Endodermal cell (in vitro differentiated cells): ENCODE measurements at regions not wholly inside any gene's neighbourhood (a gene's known extent, or its start where the extent isn't known, plus 50 kb on each side); places are given as distances from the start of the nearest gene placed in this dataset.

ENCODE experiments used
- DNase-seq: peaks from one replicate; pipeline ENCODE4 v3.0.0-alpha.2; 2017
- H3K27ac ChIP-seq: 2 replicates; pipeline ENCODE4 v1.5.1; 2013; ENCODE audit warnings: mild to moderate bottlenecking, low read depth, low read length, moderate library complexity
- H3K27me3 ChIP-seq: 2 replicates; pipeline ENCODE4 v1.6.1; 2013; ENCODE audit warnings: mild to moderate bottlenecking, low read length, moderate library complexity; ENCODE audit not compliant: insufficient read depth, control insufficient read depth, poor library complexity, severe bottlenecking
- H3K36me3 ChIP-seq: 2 replicates; pipeline ENCODE4 v1.7.0; 2013; ENCODE audit warnings: mild to moderate bottlenecking, low read length, moderate library complexity; ENCODE audit not compliant: control insufficient read depth, insufficient read depth
- H3K4me1 ChIP-seq: one replicate; pipeline ENCODE4 v1.7.0; 2013; ENCODE audit warnings: low read length; ENCODE audit not compliant: control insufficient read depth, insufficient read depth
- H3K4me3 ChIP-seq: 2 replicates; pipeline ENCODE4 v1.5.1; 2013; ENCODE audit warnings: mild to moderate bottlenecking, low read length, moderate library complexity
- H3K9ac ChIP-seq: 2 replicates; pipeline ENCODE4 v1.6.1; 2013; ENCODE audit warnings: mild to moderate bottlenecking, low read length, moderate library complexity; ENCODE audit not compliant: poor library complexity, severe bottlenecking; ENCODE audit errors: extremely low read depth
- H3K9me3 ChIP-seq: 2 replicates; pipeline ENCODE4 v1.6.1; 2013; ENCODE audit warnings: mild to moderate bottlenecking, low read length, moderate library complexity; ENCODE audit not compliant: control insufficient read depth
- H3K27ac Mint-ChIP-seq: 2 replicates; pipeline ENCODE4 v1.8.0; 2020; ENCODE audit warnings: mixed read lengths
- H3K27me3 Mint-ChIP-seq: 2 replicates; pipeline ENCODE4 v1.8.0; 2021; ENCODE audit warnings: mild to moderate bottlenecking, mixed read lengths; ENCODE audit not compliant: insufficient read depth
- H3K36me3 Mint-ChIP-seq: 2 replicates; pipeline ENCODE4 v1.8.0; 2020; ENCODE audit warnings: low read depth, mixed read lengths
- H3K4me1 Mint-ChIP-seq: 2 replicates; pipeline ENCODE4 v1.8.0; 2020; ENCODE audit warnings: mixed read lengths
- H3K4me3 Mint-ChIP-seq: 2 replicates; pipeline ENCODE4 v1.8.0; 2020; ENCODE audit warnings: mild to moderate bottlenecking, moderate library complexity, mixed read lengths
- H3K9me3 Mint-ChIP-seq: 2 replicates; pipeline ENCODE4 v1.8.0; 2020; ENCODE audit warnings: mild to moderate bottlenecking, mixed read lengths
- CTCF ChIP-seq: fragments of 200-600 bp; sonication (generic); conservative IDR thresholded peaks from 2 replicates; pipeline ENCODE4 v1.5.0; 2021; ENCODE audit warnings: antibody characterized with exemption, mild to moderate bottlenecking
- WGBS, 2 experiments: methylation state at CpG; one replicate each; pipeline versions ENCODE4 v1.1.5 to v1.1.7; 2013; ENCODE audit warnings: missing lambda C conversion rate in 2 of 2, mixed read lengths in 1 of 2; ENCODE audit not compliant: insufficient coverage in 1 of 2, insufficient read length in 1 of 2; 5-methylcytosine and 5-hydroxymethylcytosine counted together

- TF ChIP-seq CTCF, result no peak
- Histone ChIP-seq H3K27me3 (no peaks in the 10 kb centered on the region), H3K36me3 (no peaks in the 10 kb centered on the region), H3K27ac (no peak overlapping the region), H3K4me1 (no peaks in the 10 kb centered on the region), H3K9ac (no peak overlapping the region), H3K9me3 (peaks cover 4% of the 10 kb centered on the region), H3K4me3 (no peak overlapping the region)
- no peak for DNase-seq
- Mint-ChIP-seq H3K27ac (no peak overlapping the region), H3K9me3 (peaks cover 8% of the 10 kb centered on the region), H3K36me3 (no peaks in the 10 kb centered on the region), H3K4me3 (no peak overlapping the region), H3K27me3 (no peaks in the 10 kb centered on the region), H3K4me1 (no peaks in the 10 kb centered on the region)
- WGBS, 2 experiments, result 40 to 74% methylated on average over 1 to 4 of the region's 4 CpGs
Observed at GRCh38 chr12:74890237-74890599, 319.4 kb downstream of the KCNC2 start.

- Histone ChIP-seq H3K9me3 (peaks cover 4% of the 10 kb centered on the region), H3K36me3 (no peaks in the 10 kb centered on the region), H3K27me3 (no peaks in the 10 kb centered on the region), H3K4me3 (no peak overlapping the region), H3K9ac (no peak overlapping the region), H3K4me1 (no peaks in the 10 kb centered on the region), H3K27ac (no peak overlapping the region)
- Mint-ChIP-seq H3K27ac (no peak overlapping the region), H3K36me3 (no peaks in the 10 kb centered on the region), H3K27me3 (no peaks in the 10 kb centered on the region), H3K9me3 (peaks cover 8% of the 10 kb centered on the region), H3K4me1 (no peaks in the 10 kb centered on the region), H3K4me3 (no peak overlapping the region)
- WGBS, 2 experiments, result 100% methylated on average over 1 of the region's 1 CpG; no CpG with 5 or more reads in 1 of the 2 experiments
- no peak for TF ChIP-seq CTCF
- DNase-seq, result no peak
Observed at GRCh38 chr12:74891083-74891668, 318.5 kb downstream of the KCNC2 start.

GRCh38 chr12:74892057-74892633, 317.5 kb downstream of the KCNC2 start:
- no peaks in the 10 kb centered on the region for H3K27me3 ChIP-seq
- no peak for TF ChIP-seq CTCF
- no peaks in the 10 kb centered on the region for H3K36me3 Mint-ChIP-seq
- no peaks in the 10 kb centered on the region for H3K4me1 ChIP-seq
- no peak overlapping the region for H3K4me3 Mint-ChIP-seq
- H3K36me3 ChIP-seq, result no peaks in the 10 kb centered on the region
- no peak overlapping the region for H3K27ac ChIP-seq
- no peak overlapping the region for H3K9ac ChIP-seq
- H3K9me3 ChIP-seq, result no peaks in the 10 kb centered on the region
- H3K4me1 Mint-ChIP-seq, result no peaks in the 10 kb centered on the region
- no peak for DNase-seq
- peaks cover 8% of the 10 kb centered on the region for H3K9me3 Mint-ChIP-seq
- WGBS, 2 experiments, result 94% methylated on average over 4 of the region's 4 CpGs; no CpG with 5 or more reads in 1 of the 2 experiments
- H3K27ac Mint-ChIP-seq, result no peak overlapping the region
- H3K27me3 Mint-ChIP-seq, result no peaks in the 10 kb centered on the region
- no peak overlapping the region for H3K4me3 ChIP-seq
